Neural crest cell (in vitro differentiated cells): ENCODE measurements at regions not wholly inside any gene's neighbourhood (a gene's known extent, or its start where the extent isn't known, plus 50 kb on each side); places are given as distances from the start of the nearest gene placed in this dataset.
A peak's percentile ranks its signal among the peaks of the same experiment; 100 is the strongest.

Experiments used
- DNase-seq: peaks from one replicate; pipeline ENCODE4 v3.0.0; 2021; ENCODE audit warnings: low read depth, mixed read lengths, low spot score
- H3K27ac Mint-ChIP-seq: one replicate; pipeline ENCODE4 v1.8.0; 2021; ENCODE audit warnings: mild to moderate bottlenecking, mixed read lengths; ENCODE audit not compliant: unreplicated experiment
- H3K27me3 Mint-ChIP-seq: 2 replicates; pipeline ENCODE4 v1.8.0; 2021; ENCODE audit warnings: low read depth, mild to moderate bottlenecking, mixed read lengths
- H3K36me3 Mint-ChIP-seq: 2 replicates; pipeline ENCODE4 v1.8.0; 2021; ENCODE audit warnings: low read depth, mild to moderate bottlenecking, mixed read lengths
- H3K4me1 Mint-ChIP-seq: 2 replicates; pipeline ENCODE4 v1.8.0; 2021; ENCODE audit warnings: mixed read lengths
- H3K4me3 Mint-ChIP-seq: one replicate; pipeline ENCODE4 v1.8.0; 2021; ENCODE audit warnings: mild to moderate bottlenecking, mixed read lengths
- H3K9me3 Mint-ChIP-seq: 2 replicates; pipeline ENCODE4 v1.8.0; 2021; ENCODE audit warnings: mixed read lengths
- TF ChIP-seq, protein P1 (sequence below): fragments of 200-600 bp; sonication (generic); conservative IDR thresholded peaks from 2 replicates; pipeline ENCODE4 v1.5.0; 2021; ENCODE audit warnings: antibody characterized with exemption, mild to moderate bottlenecking

GRCh38 chr1:101520302-101520701 lies 283.5 kb downstream of the S1PR1 start:
- Mint-ChIP-seq H3K4me1 (no peaks in the 10 kb centered on the region), H3K4me3 (no peak overlapping the region), H3K27ac (no peak overlapping the region), H3K36me3 (peaks cover 2% of the 10 kb centered on the region), H3K27me3 (no peaks in the 10 kb centered on the region), H3K9me3 (peaks cover 1% of the 10 kb centered on the region)
- TF ChIP-seq, protein P1, sequence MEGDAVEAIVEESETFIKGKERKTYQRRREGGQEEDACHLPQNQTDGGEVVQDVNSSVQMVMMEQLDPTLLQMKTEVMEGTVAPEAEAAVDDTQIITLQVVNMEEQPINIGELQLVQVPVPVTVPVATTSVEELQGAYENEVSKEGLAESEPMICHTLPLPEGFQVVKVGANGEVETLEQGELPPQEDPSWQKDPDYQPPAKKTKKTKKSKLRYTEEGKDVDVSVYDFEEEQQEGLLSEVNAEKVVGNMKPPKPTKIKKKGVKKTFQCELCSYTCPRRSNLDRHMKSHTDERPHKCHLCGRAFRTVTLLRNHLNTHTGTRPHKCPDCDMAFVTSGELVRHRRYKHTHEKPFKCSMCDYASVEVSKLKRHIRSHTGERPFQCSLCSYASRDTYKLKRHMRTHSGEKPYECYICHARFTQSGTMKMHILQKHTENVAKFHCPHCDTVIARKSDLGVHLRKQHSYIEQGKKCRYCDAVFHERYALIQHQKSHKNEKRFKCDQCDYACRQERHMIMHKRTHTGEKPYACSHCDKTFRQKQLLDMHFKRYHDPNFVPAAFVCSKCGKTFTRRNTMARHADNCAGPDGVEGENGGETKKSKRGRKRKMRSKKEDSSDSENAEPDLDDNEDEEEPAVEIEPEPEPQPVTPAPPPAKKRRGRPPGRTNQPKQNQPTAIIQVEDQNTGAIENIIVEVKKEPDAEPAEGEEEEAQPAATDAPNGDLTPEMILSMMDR = peak; percentile 89
- peak; percentile 33 for DNase-seq

DNA sequence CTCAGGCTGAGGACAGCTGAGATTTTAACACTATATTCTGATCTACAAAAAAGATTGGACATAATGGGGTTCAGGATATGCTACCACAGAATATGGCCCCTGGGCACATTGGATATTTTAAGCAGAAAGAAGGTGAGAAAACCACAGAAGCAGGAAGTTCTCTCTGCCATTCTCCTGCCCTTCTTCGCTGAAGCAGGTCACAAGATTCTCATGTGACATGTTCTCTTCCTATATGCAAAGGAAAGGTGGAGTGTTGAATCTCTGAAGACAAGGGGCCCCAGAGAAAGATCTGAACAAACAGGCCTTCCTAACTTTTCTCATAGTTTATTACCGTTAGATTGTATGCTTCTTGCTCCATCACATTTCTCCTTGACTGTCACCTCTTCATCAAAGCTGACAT lies 285.7 kb downstream of the S1PR1 start:
- TF ChIP-seq, protein P1 = no peak
- H3K9me3 Mint-ChIP-seq = no peaks in the 10 kb centered on the region
- DNase-seq = no peak
- no peaks in the 10 kb centered on the region for H3K4me1 Mint-ChIP-seq
- no peak overlapping the region for H3K4me3 Mint-ChIP-seq
- peaks cover 2% of the 10 kb centered on the region for H3K36me3 Mint-ChIP-seq
- H3K27ac Mint-ChIP-seq = no peak overlapping the region
- H3K27me3 Mint-ChIP-seq = no peaks in the 10 kb centered on the region

GRCh38 chr1:101526813-101527212 lies 290.0 kb downstream of the S1PR1 start:
- Mint-ChIP-seq H3K4me3 (no peak overlapping the region), H3K27me3 (no peaks in the 10 kb centered on the region), H3K27ac (no peak overlapping the region), H3K9me3 (no peaks in the 10 kb centered on the region), H3K4me1 (no peaks in the 10 kb centered on the region), H3K36me3 (no peaks in the 10 kb centered on the region)
- TF ChIP-seq, protein P1 = no peak
- DNase-seq = no peak

- Mint-ChIP-seq H3K27ac (no peak overlapping the region), H3K9me3 (peaks cover 6% of the 10 kb centered on the region), H3K27me3 (no peaks in the 10 kb centered on the region), H3K4me3 (no peak overlapping the region), H3K4me1 (no peaks in the 10 kb centered on the region), H3K36me3 (no peaks in the 10 kb centered on the region)
- TF ChIP-seq, protein P1 = no peak
- no peak for DNase-seq
These were observed 295.6 kb downstream of the S1PR1 start for GRCh38 chr1:101532377-101532776.

GRCh38 chr1:101540161-101540560 lies 303.3 kb downstream of the S1PR1 start:
- TF ChIP-seq, protein P1 = no peak
- Mint-ChIP-seq H3K4me1 (no peaks in the 10 kb centered on the region), H3K36me3 (no peaks in the 10 kb centered on the region), H3K27me3 (no peaks in the 10 kb centered on the region), H3K9me3 (peaks cover 4% of the 10 kb centered on the region), H3K4me3 (no peak overlapping the region), H3K27ac (no peak overlapping the region)
- DNase-seq = no peak

DNA sequence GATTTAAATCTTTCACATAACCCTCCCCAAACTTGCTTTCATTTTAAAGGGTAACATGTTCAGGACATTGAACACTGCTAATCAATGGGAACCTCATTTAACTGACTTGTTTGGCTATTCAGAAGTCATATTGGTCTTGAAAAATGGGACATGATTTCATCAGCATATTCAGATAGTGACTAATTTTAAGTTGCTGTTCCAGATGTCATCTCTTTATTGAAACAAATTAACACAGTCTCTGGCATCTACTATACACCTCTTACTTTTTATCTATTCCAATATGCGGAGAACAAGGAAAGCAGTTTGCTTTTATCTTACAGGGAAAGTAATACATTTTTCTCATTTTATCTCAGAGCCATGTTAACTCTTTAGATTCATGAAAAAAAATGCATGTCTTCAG lies 310.1 kb downstream of the S1PR1 start:
- no peak for DNase-seq
- no peak overlapping the region for H3K4me3 Mint-ChIP-seq
- H3K9me3 Mint-ChIP-seq = no peaks in the 10 kb centered on the region
- no peaks in the 10 kb centered on the region for H3K36me3 Mint-ChIP-seq
- no peak overlapping the region for H3K27ac Mint-ChIP-seq
- H3K4me1 Mint-ChIP-seq = peaks cover 9% of the 10 kb centered on the region
- H3K27me3 Mint-ChIP-seq = no peaks in the 10 kb centered on the region
- TF ChIP-seq, protein P1 = no peak
